ENCODE measurements at regions not wholly inside any gene's neighbourhood (a gene's known extent, or its start where the extent isn't known, plus 50 kb on each side); places are given as distances from the start of the nearest gene placed in this dataset.
"Not testable (repeated sequence)": the region's sequence is repeated elsewhere in the genome, so short reads cannot be mapped to it uniquely, and the experiment has no call there.

DNA sequence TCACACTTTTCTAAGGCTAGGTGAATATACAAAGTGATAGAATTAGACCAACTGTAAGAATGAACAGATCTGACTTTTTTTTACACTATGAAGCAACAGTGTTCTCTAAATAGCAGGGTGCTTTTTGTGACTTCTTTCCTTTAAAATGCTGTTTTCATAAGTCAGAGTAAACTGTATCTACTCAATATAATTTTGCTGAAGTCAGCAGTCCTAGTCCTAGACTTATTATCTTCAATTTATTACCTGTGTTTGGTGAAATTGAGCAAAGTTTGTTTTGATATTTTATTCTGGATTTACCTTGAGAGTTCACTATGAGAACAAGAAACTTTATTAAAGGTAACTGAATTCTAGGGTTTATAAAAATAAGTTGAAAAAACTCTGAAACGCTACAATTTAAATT lies 651.3 kb upstream of the MIS18BP1 start:
- TF ChIP-seq POLR2A (IDR thresholded peaks at IDR 0.05) (no peak), CTCF (IDR thresholded peaks at IDR 0.05) (no peak)
- intact Hi-C loops (cut with DNase I; ENCODE audit: low total_unique reads), result no loop called here
- DNase-seq (ENCODE audit: low spot score in 2 of 2), result no peak
- WGBS, 2 donors, result 80% methylated on average over 1 of the region's 1 CpG
- H3K4me3 ChIP-seq (ENCODE audit: low read depth, poor library complexity, severe bottlenecking), result no peak overlapping the region

DNA sequence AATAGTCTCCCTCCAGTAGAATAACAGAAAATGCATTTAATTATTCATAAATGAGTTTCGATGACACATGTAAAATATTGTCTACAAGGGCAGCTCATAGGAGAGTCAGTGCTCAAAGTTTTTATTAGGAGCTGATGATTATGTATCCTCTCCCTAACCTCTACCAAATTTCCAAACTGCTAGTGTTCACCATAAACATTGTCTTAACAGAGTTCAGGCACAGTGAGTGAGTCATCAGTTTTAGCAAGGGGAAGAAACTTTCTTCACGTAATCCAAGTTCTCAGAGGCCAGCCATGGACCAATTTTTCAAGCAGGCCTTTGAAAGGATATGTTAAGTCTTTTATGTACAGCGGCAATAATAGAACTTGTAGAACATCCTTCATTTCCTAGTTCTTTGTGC lies 649.2 kb upstream of the MIS18BP1 start:
- DNase-seq (ENCODE audit: low spot score in 2 of 2), result no peak
- H3K4me3 ChIP-seq (ENCODE audit: low read depth, poor library complexity, severe bottlenecking), result no peak overlapping the region
- intact Hi-C loops (cut with DNase I; ENCODE audit: low total_unique reads), result no loop called here
- WGBS, 2 donors, result 74 to 75% methylated on average over 3 of the region's 3 CpGs
- TF ChIP-seq POLR2A (IDR thresholded peaks at IDR 0.05) (no peak), CTCF (IDR thresholded peaks at IDR 0.05) (no peak)

GRCh38 chr14:45897439-45897838 lies 644.4 kb upstream of the MIS18BP1 start:
- H3K4me3 ChIP-seq (ENCODE audit: low read depth, poor library complexity, severe bottlenecking), result no peak overlapping the region
- intact Hi-C loops (cut with DNase I; ENCODE audit: low total_unique reads), result no loop called here
- no peak for DNase-seq (ENCODE audit: low spot score in 2 of 2)
- WGBS, 2 donors, result 32 to 45% methylated on average over 3 of the region's 3 CpGs
- TF ChIP-seq POLR2A (IDR thresholded peaks at IDR 0.05), result no peak
- TF ChIP-seq CTCF (IDR thresholded peaks at IDR 0.05), result no peak

DNA sequence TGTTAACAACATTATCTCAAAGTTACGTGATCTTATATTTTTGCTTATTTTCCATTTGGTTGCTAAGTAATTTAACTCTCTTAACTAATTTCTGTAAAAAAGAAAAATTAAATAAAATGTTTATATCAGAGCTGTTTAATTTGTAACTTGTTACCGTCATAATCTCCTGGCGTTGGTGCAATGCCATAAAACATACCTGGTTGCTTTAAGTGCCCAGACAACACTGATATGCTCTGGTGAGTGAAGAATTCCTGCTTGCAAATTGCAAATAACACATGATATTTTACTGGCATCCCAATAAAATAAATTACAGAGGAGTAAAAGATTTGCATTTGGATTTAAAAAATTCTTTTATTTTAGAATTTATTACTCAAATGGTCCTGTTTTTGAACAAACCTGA lies 640.1 kb upstream of the MIS18BP1 start:
- H3K4me3 ChIP-seq (ENCODE audit: low read depth, poor library complexity, severe bottlenecking), result no peak overlapping the region
- whole genome bisulfite sequencing, 2 donors, result 34 to 55% methylated on average over 3 of the region's 3 CpGs
- intact Hi-C loops (cut with DNase I; ENCODE audit: low total_unique reads), result no loop called here
- TF ChIP-seq POLR2A (IDR thresholded peaks at IDR 0.05) (no peak), CTCF (IDR thresholded peaks at IDR 0.05) (no peak)
- DNase-seq (ENCODE audit: low spot score in 2 of 2), result no peak

DNA sequence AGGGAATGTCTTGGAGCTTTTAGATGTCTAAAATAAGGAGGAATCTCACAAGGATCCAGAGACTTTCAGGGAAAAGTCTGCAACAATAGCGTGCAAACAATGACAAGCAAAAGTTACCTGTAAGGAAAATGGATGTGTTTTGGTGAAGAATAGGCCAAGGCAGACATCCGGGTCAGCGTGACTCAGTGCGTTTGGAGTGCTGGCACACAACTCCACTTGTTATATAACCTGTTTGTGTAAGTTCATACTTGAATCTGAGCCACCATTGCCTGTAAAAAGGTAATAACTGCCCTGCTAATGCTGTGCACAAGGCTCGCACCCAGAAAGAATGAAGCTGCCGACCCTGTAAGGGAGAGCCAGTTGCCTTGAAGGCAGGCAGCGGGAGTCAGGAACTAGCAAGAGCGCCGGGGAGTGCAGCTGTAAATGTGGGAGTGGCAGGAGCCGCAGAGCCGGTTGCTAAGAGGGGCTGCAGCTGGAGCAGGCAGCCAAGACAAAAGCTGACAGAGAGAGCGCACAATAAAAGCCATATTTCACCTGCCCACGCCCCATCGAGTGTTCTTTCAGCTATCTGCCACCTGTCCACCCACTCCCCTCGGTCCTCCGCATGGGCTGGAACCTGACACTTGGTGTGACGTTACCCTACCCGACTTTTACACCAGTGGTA lies 638.5 kb upstream of the MIS18BP1 start:
- intact Hi-C loops (cut with DNase I; ENCODE audit: low total_unique reads), result no loop called here

GRCh38 chr14:45888766-45889285 lies 635.8 kb upstream of the MIS18BP1 start:
- DNase-seq (ENCODE audit: low spot score in 2 of 2); intact Hi-C loops (cut with DNase I; ENCODE audit: low total_unique reads); H3K4me3 ChIP-seq (ENCODE audit: low read depth, poor library complexity, severe bottlenecking): not testable (repeated sequence)
- WGBS, 2 donors, result 91 to 93% methylated on average over 27 to 28 of the region's 28 CpGs

More for the DNA sequence above, 638.5 kb upstream of the MIS18BP1 start:
- no peak overlapping the region for H3K4me3 ChIP-seq (ENCODE audit: low read depth, poor library complexity, severe bottlenecking)
- DNase-seq (ENCODE audit: low spot score in 2 of 2), result no peak
- 25 to 38% methylated on average over 18 of the region's 18 CpGs for WGBS, 2 donors
- TF ChIP-seq CTCF (IDR thresholded peaks at IDR 0.05) (no peak), POLR2A (IDR thresholded peaks at IDR 0.05) (no peak)
